ENCODE measurements at regions not wholly inside any gene's neighbourhood (a gene's known extent, or its start where the extent isn't known, plus 50 kb on each side); places are given as distances from the start of the nearest gene placed in this dataset.

- Histone ChIP-seq H3K27ac (ENCODE audit: low read length) (no peak overlapping the region), H3K79me2 (ENCODE audit: low read length) (no peaks in the 10 kb centered on the region), H3K4me3 (ENCODE audit: low read length) (no peak overlapping the region), H3K9me3 (replicated peaks; ENCODE audit: insufficient read depth, low read length) (no peaks in the 10 kb centered on the region), H3K4me2 (ENCODE audit: low read depth, low read length) (no peak overlapping the region), H3K36me3 (replicated peaks; ENCODE audit: insufficient read depth, low read length) (no peaks in the 10 kb centered on the region), H3K9me2 (replicated peaks; ENCODE audit: insufficient read depth, low read length) (no peaks in the 10 kb centered on the region), H4K20me1 (ENCODE audit: insufficient read depth, low read length) (no peaks in the 10 kb centered on the region), H3K27me3 (replicated peaks; ENCODE audit: insufficient read depth, low read length) (no peaks in the 10 kb centered on the region), H2AFZ (ENCODE audit: low read length) (no peak overlapping the region), H3K9ac (ENCODE audit: low read length) (no peak overlapping the region), H3K4me1 (ENCODE audit: low read length) (no peaks in the 10 kb centered on the region), H3F3A (ENCODE audit: insufficient read depth, low read length) (no peaks in the 10 kb centered on the region)
- TF ChIP-seq CTCF (IDR thresholded peaks at IDR 0.05; ENCODE audit: low read length) (no peak), EZH2 (optimal IDR thresholded peaks at IDR 0.05; ENCODE audit: low read depth, low read length) (no peak), EZH2phosphoT487 (IDR thresholded peaks at IDR 0.05; ENCODE audit: low read length) (no peak)
- no peak for DNase-seq
Observed at GRCh38 chr13:33445024-33445423, 159.5 kb upstream of the STARD13 start.

- Histone ChIP-seq H3K4me1 (ENCODE audit: low read length) (no peaks in the 10 kb centered on the region), H3K9ac (ENCODE audit: low read length) (no peak overlapping the region), H3K9me3 (replicated peaks; ENCODE audit: insufficient read depth, low read length) (no peaks in the 10 kb centered on the region), H3K79me2 (ENCODE audit: low read length) (no peaks in the 10 kb centered on the region), H2AFZ (ENCODE audit: low read length) (no peak overlapping the region), H4K20me1 (ENCODE audit: insufficient read depth, low read length) (no peaks in the 10 kb centered on the region), H3F3A (ENCODE audit: insufficient read depth, low read length) (no peaks in the 10 kb centered on the region), H3K9me2 (replicated peaks; ENCODE audit: insufficient read depth, low read length) (no peaks in the 10 kb centered on the region), H3K4me2 (ENCODE audit: low read depth, low read length) (no peak overlapping the region), H3K4me3 (ENCODE audit: low read length) (no peak overlapping the region), H3K36me3 (replicated peaks; ENCODE audit: insufficient read depth, low read length) (no peaks in the 10 kb centered on the region), H3K27me3 (replicated peaks; ENCODE audit: insufficient read depth, low read length) (no peaks in the 10 kb centered on the region), H3K27ac (ENCODE audit: low read length) (no peak overlapping the region)
- TF ChIP-seq EZH2phosphoT487 (IDR thresholded peaks at IDR 0.05; ENCODE audit: low read length), result no peak
- no peak for TF ChIP-seq CTCF (IDR thresholded peaks at IDR 0.05; ENCODE audit: low read length)
- no peak for TF ChIP-seq EZH2 (optimal IDR thresholded peaks at IDR 0.05; ENCODE audit: low read depth, low read length)
- DNase-seq, result no peak
Observed at GRCh38 chr13:33445476-33445875, 159.9 kb upstream of the STARD13 start.

- no peaks in the 10 kb centered on the region for H3K9me3 ChIP-seq (replicated peaks; ENCODE audit: insufficient read depth, low read length)
- no peak for DNase-seq
- no peaks in the 10 kb centered on the region for H3K4me1 ChIP-seq (ENCODE audit: low read length)
- H4K20me1 ChIP-seq (ENCODE audit: insufficient read depth, low read length), result no peaks in the 10 kb centered on the region
- no peak overlapping the region for H3K4me2 ChIP-seq (ENCODE audit: low read depth, low read length)
- no peak overlapping the region for H2AFZ ChIP-seq (ENCODE audit: low read length)
- H3K4me3 ChIP-seq (ENCODE audit: low read length), result no peak overlapping the region
- TF ChIP-seq CTCF (IDR thresholded peaks at IDR 0.05; ENCODE audit: low read length), result no peak
- TF ChIP-seq EZH2 (optimal IDR thresholded peaks at IDR 0.05; ENCODE audit: low read depth, low read length), result no peak
- no peak for TF ChIP-seq EZH2phosphoT487 (IDR thresholded peaks at IDR 0.05; ENCODE audit: low read length)
- H3K27ac ChIP-seq (ENCODE audit: low read length), result no peak overlapping the region
- H3K9ac ChIP-seq (ENCODE audit: low read length), result no peak overlapping the region
- no peaks in the 10 kb centered on the region for H3K9me2 ChIP-seq (replicated peaks; ENCODE audit: insufficient read depth, low read length)
- H3F3A ChIP-seq (ENCODE audit: insufficient read depth, low read length), result no peaks in the 10 kb centered on the region
- no peaks in the 10 kb centered on the region for H3K36me3 ChIP-seq (replicated peaks; ENCODE audit: insufficient read depth, low read length)
- H3K27me3 ChIP-seq (replicated peaks; ENCODE audit: insufficient read depth, low read length), result no peaks in the 10 kb centered on the region
- no peaks in the 10 kb centered on the region for H3K79me2 ChIP-seq (ENCODE audit: low read length)
Observed at GRCh38 chr13:33446821-33447725, 161.5 kb upstream of the STARD13 start.
